Stimulated activated CD4-positive, alpha-beta T cell treated with anti-CD3 and anti-CD28 coated beads, TNF-alpha, amount 100 ng/mL, for 48 hours (primary cell): ENCODE measurements at regions not wholly inside any gene's neighbourhood (a gene's known extent, or its start where the extent isn't known, plus 50 kb on each side); places are given as distances from the start of the nearest gene placed in this dataset.
"Not testable (repeated sequence)": the region's sequence is repeated elsewhere in the genome, so short reads cannot be mapped to it uniquely, and the experiment has no call there.

Experiments
- DNase-seq, 3 donors: peaks; one replicate each; pipeline ENCODE4 v3.0.0-alpha.2; 2020; ENCODE audit warnings: low read depth in 3 of 3

DNA sequence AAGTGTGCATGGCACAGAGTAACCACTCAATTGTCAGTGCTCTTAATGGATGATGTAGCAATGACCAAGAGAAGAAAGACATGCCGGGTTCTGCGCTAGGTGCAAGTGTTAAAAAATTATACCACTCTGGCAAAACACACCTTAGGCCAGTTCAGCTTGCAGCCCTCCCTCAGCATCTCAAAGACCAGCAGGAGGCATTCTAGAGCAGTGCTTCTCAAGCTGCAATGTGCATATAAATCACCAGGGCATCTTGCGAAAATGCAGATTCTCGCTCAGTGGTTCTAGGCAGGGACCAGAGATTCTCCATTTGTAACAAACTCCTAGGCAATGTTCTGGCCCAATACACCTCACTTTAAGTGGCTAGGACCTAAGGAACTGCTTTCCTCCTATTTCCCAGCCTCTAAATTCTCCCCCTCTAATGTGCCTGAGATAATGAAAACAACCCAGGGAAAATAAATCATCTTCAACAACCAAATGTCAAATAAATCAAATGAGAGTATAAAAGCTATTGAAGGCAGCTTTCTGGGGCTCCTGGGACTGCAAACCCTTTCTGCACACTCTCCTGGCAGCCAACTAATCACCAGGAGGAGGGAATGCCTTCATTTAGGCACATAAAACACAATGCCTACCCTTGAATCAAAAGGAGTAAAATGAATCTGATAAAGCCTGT, 337.2 kb upstream of the API5 start:
- no peak for DNase-seq

DNA sequence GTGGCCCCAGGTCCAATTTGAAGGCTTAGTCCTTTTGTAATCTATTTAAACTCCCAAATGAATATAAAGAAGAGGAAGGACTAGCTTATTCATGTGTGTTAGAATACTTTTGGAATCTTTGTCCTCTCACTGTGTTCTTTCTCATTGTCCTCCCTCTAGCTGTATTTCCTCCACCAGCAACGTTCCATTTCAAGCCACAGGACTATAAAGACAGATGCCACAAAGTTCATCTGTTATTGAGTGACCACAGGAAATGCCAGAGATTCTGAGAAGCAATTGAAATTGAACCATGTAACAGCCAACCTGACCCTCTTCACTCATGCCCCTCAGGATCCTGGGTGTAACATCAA, 336.6 kb upstream of the API5 start:
- no peak for DNase-seq

DNA sequence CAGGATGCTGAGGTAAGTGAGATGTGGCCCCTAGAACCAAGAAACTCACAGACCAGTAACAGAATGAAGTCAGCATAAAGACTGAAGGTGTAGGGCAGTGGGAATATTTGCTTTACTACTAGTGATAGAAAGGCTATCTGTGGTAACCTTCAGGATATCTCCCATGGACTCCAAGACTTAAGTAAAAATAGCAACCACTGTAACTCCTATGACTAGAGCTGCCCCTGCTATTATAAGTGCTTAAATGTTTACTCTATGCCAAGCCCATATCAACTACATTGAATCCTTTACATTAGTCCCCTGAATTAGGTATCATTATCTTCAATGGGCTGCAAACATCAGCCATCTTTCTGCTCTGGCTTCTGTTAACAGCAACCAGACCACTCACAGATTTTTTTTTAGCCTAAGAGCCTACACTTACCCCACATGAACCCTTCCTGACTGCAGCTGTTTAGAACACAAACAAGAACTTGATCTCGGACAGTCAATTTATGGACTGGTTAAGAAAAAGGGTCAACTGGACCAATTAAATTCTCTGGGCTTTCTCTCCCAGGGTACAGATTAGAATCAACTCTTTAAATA, 335.1 kb upstream of the API5 start:
- no peak for DNase-seq

DNA sequence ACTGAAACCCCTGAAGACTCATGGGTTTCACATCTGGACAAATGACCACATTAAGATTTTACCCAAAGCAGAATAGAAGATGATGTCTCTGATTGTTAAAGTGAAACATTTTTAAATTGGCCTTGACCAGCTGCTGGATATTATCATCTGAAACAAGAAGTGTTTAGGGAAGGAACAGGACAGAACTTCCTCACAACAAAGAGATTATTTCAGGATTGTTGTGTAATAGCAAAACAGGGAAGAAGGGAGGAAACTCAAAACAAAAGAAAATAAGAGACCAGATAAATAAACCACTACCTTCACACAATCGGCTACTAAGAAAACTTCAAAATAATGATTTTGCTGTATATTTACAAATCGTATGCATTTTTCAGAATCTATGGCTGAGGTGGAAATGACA, 319.2 kb upstream of the API5 start:
- DNase-seq = no peak

DNA sequence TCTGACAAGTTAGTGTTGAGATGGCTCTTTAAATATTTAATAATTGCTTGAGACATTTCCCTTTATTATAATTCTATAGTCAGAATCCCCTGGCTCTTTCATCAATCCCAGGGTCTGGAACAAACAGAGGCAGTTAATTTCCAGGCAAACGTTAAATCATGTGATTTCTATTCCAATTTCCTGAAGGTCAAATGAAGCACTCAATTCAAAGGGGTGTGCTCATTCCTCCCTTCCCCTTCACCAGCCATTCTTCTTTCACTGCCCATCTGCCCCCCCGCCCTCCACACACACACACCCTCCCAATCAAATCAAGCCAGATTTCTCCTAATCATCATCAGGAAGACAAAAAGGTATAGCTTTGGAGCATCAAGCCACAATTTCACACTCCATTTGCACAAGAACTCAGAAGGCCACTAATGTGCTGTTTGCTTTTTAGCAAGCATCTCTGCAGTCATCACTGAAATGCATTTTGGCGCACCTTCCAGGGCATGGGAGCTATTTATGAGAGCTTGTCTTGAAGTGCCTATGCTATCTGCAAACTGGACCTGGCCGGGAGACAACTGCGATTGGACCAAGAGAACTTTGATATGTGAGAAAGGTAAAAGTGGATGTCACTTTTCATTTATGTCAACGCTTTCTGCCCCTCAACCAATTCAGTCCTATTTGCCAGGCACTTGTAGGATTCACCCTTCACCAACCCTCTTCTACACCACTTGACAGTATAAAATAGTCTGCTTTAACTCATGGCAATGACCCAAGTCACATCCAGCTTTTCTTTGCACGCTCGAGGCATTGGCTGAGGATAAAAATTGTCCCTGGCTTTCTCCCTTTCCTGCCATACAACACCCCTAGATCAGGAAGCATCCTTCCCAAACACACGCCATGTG, 315.1 kb upstream of the API5 start:
- no peak for DNase-seq

DNA sequence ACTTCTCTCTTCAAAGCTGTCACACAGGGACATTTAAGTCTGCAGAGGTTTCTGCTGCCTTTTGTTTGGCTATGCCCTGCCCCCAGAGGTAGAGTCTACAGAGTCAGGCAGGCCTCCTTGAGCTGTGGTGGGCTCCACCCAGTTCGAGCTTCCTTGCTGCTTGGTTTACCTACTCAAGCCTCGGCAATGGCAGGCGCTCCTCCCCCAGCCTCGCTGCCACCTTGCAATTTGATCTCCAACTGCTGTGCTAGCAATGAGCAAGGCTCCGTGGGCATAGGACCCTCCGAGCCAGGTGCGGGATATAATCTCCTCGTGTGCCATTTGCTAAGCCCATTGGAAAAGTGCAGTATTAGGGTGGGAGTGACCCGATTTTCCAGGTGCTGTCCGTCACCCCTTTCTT, 306.9 kb upstream of the API5 start:
- not testable (repeated sequence) for DNase-seq

DNA sequence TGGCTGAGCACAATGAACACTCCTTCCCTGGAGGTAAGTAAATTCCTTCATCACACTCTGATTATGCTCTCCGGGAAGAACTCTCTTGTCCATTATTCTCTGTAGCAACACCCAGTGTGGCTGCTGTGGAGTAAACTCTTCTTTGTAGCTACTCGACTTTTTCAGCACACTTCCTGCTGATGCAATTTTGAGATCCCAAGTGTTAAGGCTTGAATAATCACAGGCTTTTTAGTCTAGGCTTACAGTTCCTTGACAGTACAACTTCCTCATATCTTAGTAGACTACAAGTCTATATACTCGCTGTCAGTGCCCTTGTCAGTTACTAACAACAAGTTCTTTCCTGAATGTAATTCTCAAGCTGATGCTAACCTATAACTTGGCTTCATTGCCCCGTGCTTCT, 301.8 kb upstream of the API5 start:
- no peak for DNase-seq

DNA sequence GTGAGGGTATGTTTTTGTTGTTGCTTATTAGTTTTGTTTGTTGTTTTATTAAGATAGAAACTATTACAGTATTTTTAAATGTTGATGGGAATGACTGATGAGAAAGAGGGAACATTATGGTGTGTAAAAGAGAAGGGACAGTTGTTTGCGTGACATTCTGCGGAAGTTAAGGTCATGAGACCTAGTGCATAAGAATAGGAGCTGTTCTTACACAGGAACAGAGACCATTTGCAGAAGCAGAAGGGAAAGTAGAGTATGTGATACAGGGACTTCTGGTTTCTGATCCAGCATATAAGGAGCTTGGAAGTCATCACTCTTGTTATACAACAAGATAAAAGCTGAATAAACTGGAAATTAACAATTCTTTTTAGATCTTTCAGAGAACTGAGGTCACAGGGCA, 299.2 kb upstream of the API5 start:
- DNase-seq = no peak

DNA sequence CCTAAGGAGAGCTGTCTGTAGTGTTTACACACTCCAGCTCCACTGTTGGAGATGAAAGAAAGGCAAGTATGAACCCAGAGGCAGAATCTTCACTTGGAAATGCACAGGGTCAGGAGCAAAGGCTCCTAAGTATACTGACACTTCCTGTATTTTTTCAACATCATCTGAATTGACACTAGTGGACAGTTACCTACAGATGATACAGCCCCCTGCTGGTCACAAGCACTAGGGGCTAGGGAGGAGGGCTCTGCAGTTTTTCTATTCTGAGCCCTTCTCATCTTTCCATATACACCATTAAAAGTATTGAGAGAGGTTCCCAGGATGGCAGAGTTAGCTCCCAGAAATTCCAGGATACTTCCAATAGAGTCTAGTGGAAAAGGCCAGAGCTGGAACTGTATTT, 290.3 kb upstream of the API5 start:
- no peak for DNase-seq

DNA sequence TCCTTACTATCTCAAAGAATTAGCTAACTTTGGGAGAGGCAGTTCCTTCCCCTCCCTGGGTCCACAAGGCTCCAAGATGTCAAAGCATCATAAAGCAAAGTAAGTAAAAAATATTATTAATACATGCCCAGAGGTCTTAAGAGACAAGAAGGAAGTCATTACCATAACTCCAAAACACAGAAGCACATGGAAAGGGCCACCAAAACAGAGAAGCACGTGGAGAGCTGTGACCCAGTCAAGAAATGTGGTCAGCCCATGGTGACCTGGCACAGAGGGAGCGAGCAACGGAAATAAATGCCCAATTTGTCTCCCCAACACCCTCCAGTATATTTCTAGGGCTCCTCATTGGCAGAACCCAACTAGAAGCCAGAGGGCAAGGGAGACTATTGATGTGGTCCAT, 277.5 kb upstream of the API5 start:
- no peak for DNase-seq

DNA sequence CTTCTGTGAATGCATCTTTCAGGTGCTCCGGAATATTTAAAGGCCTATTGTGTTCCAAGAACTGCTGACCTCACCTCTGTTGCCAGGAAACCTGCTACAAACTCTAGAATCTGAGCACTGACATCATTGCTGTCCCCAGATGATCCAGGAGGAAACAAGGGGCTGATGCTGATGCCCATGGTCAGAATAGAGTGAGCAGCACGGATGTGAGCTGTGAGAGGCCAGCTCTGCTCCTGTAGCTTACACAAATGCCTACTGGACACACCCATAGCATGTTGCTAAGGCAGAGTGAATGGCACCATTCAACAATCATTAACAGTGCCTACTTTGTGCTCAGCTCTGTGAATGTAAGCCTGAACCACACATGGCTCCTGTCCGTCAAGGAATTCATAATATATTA, 276.7 kb upstream of the API5 start:
- DNase-seq = no peak

DNA sequence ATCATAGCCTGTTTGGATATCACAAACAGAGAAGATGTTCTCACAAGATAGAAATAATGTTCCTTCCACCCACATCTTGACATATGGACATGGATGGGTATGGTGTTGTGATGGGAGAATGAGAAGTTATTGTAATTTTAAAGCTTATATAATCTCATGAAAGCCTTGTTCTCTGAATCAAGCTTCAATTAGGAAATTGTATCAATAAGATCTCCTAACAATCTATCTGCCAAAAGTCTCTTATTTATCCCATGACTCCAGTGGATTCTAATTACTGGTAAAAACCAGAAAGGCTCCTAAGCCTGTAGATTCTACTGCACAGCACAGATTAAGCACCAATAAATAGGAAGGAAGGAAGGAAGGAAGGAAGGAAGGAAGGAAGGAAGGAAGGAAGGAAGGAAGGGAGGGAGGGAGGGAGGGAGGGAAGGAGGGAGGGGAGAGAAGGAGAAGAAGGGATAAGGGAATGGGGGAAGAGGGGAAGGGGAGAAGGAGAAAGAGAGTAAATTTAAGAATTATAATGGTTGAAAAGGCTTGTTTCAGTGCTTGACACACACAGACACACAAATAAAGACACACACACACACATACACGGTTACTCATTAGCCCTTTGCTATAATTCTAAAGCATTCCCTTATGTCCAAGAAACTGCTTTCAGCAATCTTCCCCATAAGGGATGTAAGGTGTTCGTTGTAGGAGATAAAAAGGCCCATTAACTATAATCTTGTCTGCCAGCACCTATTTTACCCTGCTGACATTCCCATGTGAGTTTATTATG, 258.0 kb upstream of the API5 start:
- no peak for DNase-seq

DNA sequence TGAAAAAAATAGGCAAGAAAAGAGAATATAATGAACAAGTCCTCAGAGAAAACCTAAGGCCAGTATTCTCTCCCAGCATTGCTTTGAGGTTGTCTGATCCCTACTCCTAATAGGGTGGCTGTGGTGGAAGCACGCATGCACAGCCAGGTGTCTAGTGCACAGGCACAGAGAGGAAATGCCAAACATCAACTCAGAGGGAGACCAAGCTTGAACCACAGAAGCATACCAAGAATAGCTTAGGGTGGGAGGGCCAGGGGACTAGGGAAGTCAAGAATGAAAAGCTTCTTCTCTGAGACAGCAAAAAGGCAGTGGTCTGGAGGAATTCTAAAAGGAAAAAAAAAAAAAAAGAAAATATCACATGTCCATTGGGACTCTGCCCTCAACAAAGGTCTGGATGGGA, 244.1 kb upstream of the API5 start:
- no peak for DNase-seq

DNA sequence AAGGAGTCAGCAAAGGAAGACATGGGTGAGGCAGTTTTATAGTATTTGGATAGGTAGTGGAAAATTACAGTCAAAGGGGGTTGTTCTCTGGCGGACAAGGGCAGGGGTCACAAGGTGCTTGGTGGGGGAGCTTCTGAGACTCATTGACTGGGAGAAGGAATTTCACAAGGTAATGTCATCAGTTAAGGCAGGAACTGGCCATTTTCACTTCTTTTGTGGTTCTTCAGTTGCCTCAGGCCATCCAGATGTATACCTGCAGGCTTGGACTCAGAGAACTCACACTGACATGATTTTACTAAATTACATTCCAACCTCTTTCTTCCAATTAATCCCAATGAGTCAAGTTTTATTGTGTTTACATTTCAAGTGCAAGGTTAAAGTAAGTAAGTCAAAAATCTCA, 240.5 kb upstream of the API5 start:
- no peak for DNase-seq

DNA sequence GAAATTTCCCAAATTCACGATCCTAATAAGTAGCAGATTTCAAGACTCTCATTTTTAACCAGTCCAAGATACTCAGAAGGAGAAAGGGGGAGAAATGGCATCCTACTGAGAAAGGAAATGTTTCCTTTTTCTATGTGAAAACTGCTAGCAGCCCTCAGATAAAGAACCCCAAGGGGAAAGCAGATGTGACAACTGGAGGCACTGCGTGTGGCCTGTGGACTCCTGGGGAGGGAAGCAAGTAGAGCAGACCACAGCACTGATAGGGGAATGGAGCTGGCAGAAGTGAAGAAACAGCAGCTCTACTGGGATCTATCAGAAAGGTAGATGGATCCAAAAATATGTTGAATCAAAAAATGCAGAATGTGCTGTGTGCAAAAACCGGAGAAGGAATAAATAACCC, 239.7 kb upstream of the API5 start:
- no peak for DNase-seq

DNA sequence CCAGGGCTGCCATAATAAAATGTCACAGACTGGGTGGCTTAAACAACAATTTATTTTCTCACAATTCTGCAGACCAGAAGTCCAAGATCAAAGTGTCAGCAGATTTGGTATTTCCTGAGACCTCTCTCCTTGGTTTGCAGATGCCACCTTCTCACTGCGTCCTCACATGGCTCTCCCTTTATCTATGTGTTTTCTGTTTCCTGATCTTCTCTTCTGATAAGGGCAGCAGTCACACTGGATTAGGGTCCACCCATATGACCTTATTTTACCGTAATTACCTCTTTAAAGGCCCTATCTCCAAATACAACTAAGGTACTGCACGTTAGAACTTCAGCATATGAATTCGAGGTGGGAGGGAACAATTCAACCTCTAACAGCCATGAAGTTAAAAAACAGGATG, 238.9 kb upstream of the API5 start:
- DNase-seq = no peak

DNA sequence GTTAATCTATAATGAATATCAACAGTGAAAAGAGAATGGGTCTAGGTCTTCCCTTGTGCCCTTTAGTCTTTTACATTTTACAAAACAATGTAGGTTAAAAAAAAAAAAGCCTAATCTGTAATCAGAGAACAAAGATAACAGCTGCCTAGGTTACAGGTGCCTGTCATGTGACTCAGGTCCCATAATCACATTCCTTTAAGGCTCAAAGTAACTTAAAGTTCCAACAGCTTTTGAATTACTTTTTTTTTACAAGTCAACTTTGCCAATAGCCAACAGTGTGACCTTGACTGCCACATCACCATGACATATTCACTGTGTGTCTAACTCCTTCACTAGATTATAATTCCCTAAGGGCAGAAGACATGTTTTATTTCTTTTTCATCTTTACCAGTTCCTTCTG, 237.0 kb upstream of the API5 start:
- DNase-seq = no peak

DNA sequence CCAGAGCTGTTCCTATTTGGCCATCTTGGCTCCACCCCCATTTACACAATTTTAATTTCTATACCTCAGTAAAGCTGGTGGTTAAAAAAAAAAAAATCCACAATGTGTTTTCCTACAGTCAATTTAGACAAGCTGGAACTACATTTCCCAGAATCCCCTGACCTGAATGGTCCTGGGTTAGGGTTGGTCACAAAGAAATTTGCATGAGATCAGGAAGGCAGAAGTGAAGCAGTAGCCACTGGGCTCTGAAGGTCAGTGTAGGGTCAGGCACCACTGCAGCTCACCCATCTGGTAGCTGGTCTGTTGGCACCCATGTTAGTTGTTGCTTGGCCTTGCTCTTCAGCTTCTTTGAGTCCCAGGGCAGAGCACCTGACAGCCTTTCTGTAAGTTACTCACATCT, 210.7 kb upstream of the API5 start:
- no peak for DNase-seq

DNA sequence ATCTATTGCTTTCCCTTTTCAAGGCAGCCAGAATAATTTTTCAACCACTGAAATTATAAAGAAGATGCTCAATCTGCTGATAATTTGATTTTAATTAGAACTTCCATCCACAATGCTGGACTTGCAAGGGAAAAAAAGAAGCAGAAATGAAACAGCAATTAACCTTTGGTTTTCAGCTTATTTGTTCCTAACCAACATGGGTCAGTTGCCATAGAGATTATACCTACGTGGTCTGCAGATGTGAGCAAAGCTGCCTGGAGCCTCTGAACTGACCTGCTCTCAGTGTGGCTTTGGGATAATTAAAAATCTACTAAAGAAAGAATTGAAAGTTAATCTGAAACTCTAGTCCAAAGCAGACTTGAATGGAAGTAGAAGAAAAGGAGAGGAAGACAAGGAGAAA, 195.7 kb upstream of the API5 start:
- DNase-seq = no peak

DNA sequence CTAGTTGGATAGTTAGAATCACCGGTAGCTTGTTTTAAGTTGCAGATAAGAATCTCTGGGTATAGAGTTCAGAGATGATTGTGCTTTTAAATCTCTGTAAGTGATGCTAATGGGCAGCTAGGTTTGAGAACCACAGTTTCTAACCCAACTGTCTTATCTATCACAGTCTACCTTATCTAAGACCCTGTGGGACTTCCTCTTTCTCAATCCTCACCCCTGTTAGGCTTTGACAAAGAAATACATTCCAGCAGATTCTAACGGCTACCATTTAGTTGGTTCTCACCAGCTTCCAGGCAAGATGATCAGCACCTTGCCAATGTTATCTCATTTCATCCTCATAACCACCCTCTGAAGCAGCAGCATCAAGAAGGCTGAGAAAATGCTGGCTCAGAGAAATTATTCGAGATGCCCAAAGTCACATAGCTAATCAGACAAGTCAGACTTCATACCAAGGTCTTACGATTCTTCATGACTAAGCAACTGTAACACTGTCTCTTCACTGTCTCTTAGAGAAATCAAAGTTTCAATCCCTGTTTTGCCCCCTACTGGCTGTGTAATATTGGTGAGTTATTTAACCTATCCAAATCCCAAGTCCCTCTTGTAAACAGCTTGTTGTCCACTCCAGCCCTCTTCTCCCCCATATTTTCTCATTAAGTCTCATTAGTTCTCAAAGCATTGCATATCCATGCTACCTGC, 192.4 kb upstream of the API5 start:
- no peak for DNase-seq

DNA sequence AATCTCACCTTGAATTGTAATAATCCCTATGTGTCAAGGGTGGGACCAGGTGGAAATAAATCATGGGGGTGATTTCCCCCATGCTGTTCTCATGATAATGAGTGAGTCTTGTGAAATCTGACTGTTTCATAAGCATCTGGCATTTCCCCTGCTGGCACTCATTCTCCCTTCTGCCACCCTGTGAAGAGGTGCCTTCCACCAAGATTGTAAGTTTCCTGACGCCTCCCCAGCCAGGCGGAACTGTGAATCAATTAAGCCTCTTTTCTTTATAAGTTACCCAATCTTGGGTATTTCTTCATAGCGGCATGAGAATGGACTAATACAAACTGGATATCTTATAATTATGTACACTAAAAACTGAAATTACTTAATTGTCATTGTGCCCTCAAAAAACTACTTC, 189.2 kb upstream of the API5 start:
- no peak for DNase-seq

DNA sequence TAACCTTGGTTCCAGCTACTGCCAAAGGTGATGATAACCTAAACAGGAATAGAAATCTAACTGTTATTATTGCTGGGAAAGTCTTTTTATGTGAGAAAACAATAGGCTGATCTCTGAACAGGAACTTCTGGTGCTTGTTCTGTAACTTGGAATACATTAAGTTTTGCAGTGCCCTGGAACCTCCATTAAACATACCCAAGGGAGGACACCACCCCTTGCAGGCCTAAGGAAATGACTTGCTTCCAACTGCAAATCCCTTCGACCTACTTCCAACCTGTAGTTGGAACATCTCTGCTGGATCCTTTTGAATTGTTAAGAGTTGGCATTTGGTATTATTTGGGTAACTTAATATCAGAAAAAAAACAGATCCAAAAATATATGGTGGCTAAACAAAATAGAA, 188.4 kb upstream of the API5 start:
- no peak for DNase-seq
